Natural killer cell (primary cell): ENCODE measurements at regions not wholly inside any gene's neighbourhood (a gene's known extent, or its start where the extent isn't known, plus 50 kb on each side); places are given as distances from the start of the nearest gene placed in this dataset.

Experiments used
- ATAC-seq, 3 donors: fragments of 150-1000 bp in 2 of 3; fragments of 200-7000 bp in 1 of 3; cut with Tn5 transposase; 1 replicate in 1 of 3; 2 replicates in 2 of 3; pipeline ENCODE4 v1.10.0; 2021; ENCODE audit warnings: mild to moderate bottlenecking in 2 of 3, moderate library complexity in 2 of 3
- DNase-seq, 2 donors: peaks; one replicate each; pipeline versions ENCODE4 v3.0.0 to v3.0.0-alpha.2; 2013 to 2021; ENCODE audit warnings: mixed read lengths in 1 of 2
- H3K27ac ChIP-seq: one replicate; pipeline ENCODE4 v1.5.1; 2013; ENCODE audit warnings: mild to moderate bottlenecking, low read length
- H3K27me3 ChIP-seq: one replicate; pipeline ENCODE4 v1.6.1; 2013; ENCODE audit warnings: low read length; ENCODE audit not compliant: control insufficient read depth, insufficient read depth
- H3K36me3 ChIP-seq: one replicate; pipeline ENCODE4 v1.6.1; 2013; ENCODE audit warnings: low read length; ENCODE audit not compliant: control insufficient read depth, insufficient read depth
- H3K4me1 ChIP-seq: one replicate; pipeline ENCODE4 v1.6.1; 2013; ENCODE audit warnings: low read length; ENCODE audit not compliant: control insufficient read depth, insufficient read depth
- H3K4me3 ChIP-seq: one replicate; pipeline ENCODE4 v1.5.1; 2013; ENCODE audit warnings: low read length
- H3K9me3 ChIP-seq: one replicate; pipeline ENCODE4 v1.6.1; 2013; ENCODE audit warnings: low read length; ENCODE audit not compliant: control insufficient read depth, insufficient read depth
- H3K27ac Mint-ChIP-seq, 2 donors: one replicate each; pipeline ENCODE4 v1.8.0; 2022; ENCODE audit warnings: mild to moderate bottlenecking in 2 of 2, mixed read lengths in 2 of 2, moderate library complexity in 1 of 2
- H3K27me3 Mint-ChIP-seq, 2 donors: one replicate each; pipeline ENCODE4 v1.8.0; 2022; ENCODE audit warnings: low read depth in 2 of 2, mixed read lengths in 2 of 2
- H3K36me3 Mint-ChIP-seq: one replicate; pipeline ENCODE4 v1.8.0; 2022; ENCODE audit warnings: mixed read lengths
- H3K4me1 Mint-ChIP-seq, 2 donors: one replicate each; pipeline ENCODE4 v1.8.0; 2022; ENCODE audit warnings: mixed read lengths in 2 of 2
- H3K4me3 Mint-ChIP-seq: one replicate; pipeline ENCODE4 v1.8.0; 2022; ENCODE audit warnings: mild to moderate bottlenecking, moderate library complexity, mixed read lengths
- H3K9me3 Mint-ChIP-seq, 2 donors: one replicate each; pipeline ENCODE4 v1.8.0; 2022; ENCODE audit warnings: mixed read lengths in 2 of 2
- WGBS: methylation state at CpG from one replicate; pipeline ENCODE4 v1.1.7; 2013; ENCODE audit warnings: missing lambda C conversion rate; ENCODE audit not compliant: insufficient coverage; 5-methylcytosine and 5-hydroxymethylcytosine counted together
- intact Hi-C: fragments of 100-400 bp; cut with micrococcal nuclease; formaldehyde crosslinking; loops from one replicate; pipeline ENCODE4 v1.14.2; 2022
- TF ChIP-seq, protein P1 (sequence below): fragments of 200-600 bp; IDR thresholded peaks from one replicate; pipeline ENCODE4 v1.8.0; 2022; ENCODE audit warnings: antibody characterized with exemption

DNA sequence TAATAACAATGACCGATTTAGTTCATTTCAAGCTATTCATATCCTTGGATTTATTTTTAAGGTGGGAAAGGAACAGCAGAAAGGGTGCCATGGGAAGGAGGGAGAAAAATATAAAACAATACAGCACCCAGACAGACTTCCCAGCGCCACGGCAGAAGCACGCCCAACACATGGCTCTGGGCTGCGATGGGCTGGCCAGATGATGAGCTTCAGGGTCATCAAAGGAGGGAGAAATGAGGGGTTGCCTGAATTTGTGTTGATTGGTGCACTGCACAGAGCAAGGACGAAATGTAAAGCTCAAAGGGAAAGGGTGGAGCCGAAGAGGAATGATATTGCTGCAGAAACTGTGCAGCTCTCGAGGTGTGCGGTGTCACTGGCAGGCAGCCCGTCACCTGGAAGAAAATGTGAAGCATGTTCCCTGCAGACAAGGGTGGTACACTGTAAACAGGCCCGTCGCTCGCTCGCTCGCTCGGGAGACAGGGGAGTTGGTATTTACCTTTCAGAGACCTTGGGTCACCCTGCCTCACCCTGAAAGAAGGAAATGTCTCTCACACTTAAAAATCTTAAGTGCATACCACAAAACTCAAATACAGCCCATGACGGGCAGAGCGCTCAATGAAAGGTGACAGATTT lies 195.5 kb upstream of the CTAGE1 start:
- WGBS, result 89% methylated on average over 15 of the region's 18 CpGs
- Mint-ChIP-seq H3K9me3 (peaks cover 0 to 2% of the 10 kb centered on the region in 2 donors), H3K36me3 (no peaks in the 10 kb centered on the region), H3K4me3 (no peak overlapping the region), H3K27me3 (peaks cover 22 to 45% of the 10 kb centered on the region in 2 donors), H3K27ac (no peak overlapping the region), H3K4me1 (no peaks in the 10 kb centered on the region)
- intact Hi-C loops, result no loop called here
- Histone ChIP-seq H3K36me3 (no peaks in the 10 kb centered on the region), H3K9me3 (no peaks in the 10 kb centered on the region), H3K27me3 (peaks cover 2% of the 10 kb centered on the region), H3K27ac (no peak overlapping the region), H3K4me3 (no peak overlapping the region), H3K4me1 (no peaks in the 10 kb centered on the region)
- DNase-seq (no peak), ATAC-seq (no peak)
- TF ChIP-seq, protein P1, sequence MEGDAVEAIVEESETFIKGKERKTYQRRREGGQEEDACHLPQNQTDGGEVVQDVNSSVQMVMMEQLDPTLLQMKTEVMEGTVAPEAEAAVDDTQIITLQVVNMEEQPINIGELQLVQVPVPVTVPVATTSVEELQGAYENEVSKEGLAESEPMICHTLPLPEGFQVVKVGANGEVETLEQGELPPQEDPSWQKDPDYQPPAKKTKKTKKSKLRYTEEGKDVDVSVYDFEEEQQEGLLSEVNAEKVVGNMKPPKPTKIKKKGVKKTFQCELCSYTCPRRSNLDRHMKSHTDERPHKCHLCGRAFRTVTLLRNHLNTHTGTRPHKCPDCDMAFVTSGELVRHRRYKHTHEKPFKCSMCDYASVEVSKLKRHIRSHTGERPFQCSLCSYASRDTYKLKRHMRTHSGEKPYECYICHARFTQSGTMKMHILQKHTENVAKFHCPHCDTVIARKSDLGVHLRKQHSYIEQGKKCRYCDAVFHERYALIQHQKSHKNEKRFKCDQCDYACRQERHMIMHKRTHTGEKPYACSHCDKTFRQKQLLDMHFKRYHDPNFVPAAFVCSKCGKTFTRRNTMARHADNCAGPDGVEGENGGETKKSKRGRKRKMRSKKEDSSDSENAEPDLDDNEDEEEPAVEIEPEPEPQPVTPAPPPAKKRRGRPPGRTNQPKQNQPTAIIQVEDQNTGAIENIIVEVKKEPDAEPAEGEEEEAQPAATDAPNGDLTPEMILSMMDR, result no peak

DNA sequence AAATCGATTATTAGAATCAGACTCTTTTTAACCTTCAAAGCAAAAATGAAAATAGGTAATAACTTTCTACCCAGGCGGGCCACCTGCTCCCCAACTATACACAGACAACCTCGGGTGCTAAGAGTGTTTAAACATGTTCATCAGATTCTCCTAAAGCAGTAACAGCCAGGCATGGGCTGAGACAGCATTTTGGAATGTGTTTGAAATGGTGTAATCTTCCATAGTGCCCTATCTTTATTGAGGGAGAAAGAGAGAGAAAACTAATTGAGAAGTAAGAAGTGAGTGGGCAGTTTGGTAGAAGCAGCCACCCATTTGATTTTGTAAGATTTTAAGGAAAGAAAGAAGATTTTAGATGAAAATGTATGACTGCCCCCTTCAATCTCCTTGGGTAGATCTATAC lies 196.1 kb upstream of the CTAGE1 start:
- no peak overlapping the region for H3K27ac ChIP-seq
- Mint-ChIP-seq H3K36me3 (no peaks in the 10 kb centered on the region), H3K27ac (no peak overlapping the region), H3K27me3 (peaks cover 27 to 42% of the 10 kb centered on the region in 2 donors), H3K9me3 (peaks cover 0 to 2% of the 10 kb centered on the region in 2 donors), H3K4me1 (no peaks in the 10 kb centered on the region), H3K4me3 (no peak overlapping the region)
- TF ChIP-seq, protein P1, result no peak
- H3K4me3 ChIP-seq, result no peak overlapping the region
- H3K9me3 ChIP-seq, result no peaks in the 10 kb centered on the region
- ATAC-seq, result no peak
- no peaks in the 10 kb centered on the region for H3K4me1 ChIP-seq
- intact Hi-C loops, result no loop called here
- 100% methylated on average over 2 of the region's 3 CpGs for WGBS
- DNase-seq, result no peak
- no peaks in the 10 kb centered on the region for H3K36me3 ChIP-seq
- peaks cover 2% of the 10 kb centered on the region for H3K27me3 ChIP-seq

DNA sequence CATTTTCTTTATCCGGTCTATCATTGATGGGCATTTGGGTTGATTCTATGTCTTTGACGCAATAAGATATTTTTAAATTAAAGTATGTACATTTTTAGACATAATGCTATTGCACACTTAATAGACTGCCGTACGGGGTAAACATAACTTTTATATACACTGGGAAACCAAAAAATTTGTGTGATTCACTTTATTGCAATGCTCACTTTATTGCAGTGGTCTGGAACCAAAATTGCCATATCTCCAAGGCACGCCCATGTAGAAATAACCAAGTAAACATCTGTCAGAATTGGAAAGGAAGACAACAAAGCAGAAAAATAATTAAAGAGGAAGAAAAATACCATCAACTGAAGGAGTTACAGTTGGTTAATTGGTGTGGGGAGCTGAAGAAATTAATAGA lies 205.8 kb upstream of the CTAGE1 start:
- H3K27ac ChIP-seq, result no peak overlapping the region
- ATAC-seq (no peak), DNase-seq (no peak)
- Mint-ChIP-seq H3K36me3 (no peaks in the 10 kb centered on the region), H3K9me3 (no peaks in the 10 kb centered on the region), H3K27me3 (peaks cover 25 to 56% of the 10 kb centered on the region in 2 donors), H3K4me3 (no peak overlapping the region), H3K27ac (no peak overlapping the region), H3K4me1 (no peaks in the 10 kb centered on the region)
- no peaks in the 10 kb centered on the region for H3K36me3 ChIP-seq
- no peaks in the 10 kb centered on the region for H3K4me1 ChIP-seq
- 88% methylated on average over 1 of the region's 5 CpGs for WGBS
- no peak overlapping the region for H3K4me3 ChIP-seq
- no peaks in the 10 kb centered on the region for H3K27me3 ChIP-seq
- H3K9me3 ChIP-seq, result no peaks in the 10 kb centered on the region
- TF ChIP-seq, protein P1, result no peak
- intact Hi-C loops, result no loop called here

DNA sequence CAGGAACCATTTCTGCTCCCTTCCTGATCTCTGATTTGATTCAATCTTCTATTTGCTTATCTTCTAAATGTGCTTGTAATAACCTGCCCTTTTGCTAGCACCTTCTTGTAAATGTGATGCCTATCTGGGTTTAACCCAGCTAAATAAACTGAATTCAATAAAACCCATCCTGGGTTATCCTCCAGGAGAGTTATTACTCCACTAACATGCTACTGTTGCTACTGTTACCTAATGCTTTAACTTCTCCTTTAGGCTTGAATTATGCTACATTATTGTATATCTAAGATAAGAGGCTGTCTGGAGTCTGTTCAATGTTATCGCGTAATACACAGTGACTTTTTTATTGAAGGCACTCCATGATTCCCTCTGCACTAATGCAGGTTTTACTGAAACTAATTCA lies 206.5 kb upstream of the CTAGE1 start:
- ATAC-seq, result no peak
- Histone ChIP-seq H3K36me3 (no peaks in the 10 kb centered on the region), H3K4me3 (no peak overlapping the region), H3K4me1 (no peaks in the 10 kb centered on the region), H3K9me3 (no peaks in the 10 kb centered on the region), H3K27ac (no peak overlapping the region), H3K27me3 (no peaks in the 10 kb centered on the region)
- no peak overlapping the region for H3K4me3 Mint-ChIP-seq
- no peaks in the 10 kb centered on the region for H3K9me3 Mint-ChIP-seq
- no peaks in the 10 kb centered on the region for H3K4me1 Mint-ChIP-seq
- TF ChIP-seq, protein P1, result no peak
- intact Hi-C loops, result no loop called here
- DNase-seq, result no peak
- peaks cover 24 to 56% of the 10 kb centered on the region in 2 donors for H3K27me3 Mint-ChIP-seq
- H3K27ac Mint-ChIP-seq, result no peak overlapping the region
- WGBS, result 93% methylated on average over 2 of the region's 2 CpGs
- no peaks in the 10 kb centered on the region for H3K36me3 Mint-ChIP-seq
